HG02840 (cell line): ENCODE measurements at regions not wholly inside any gene's neighbourhood (a gene's known extent, or its start where the extent isn't known, plus 50 kb on each side); places are given as distances from the start of the nearest gene placed in this dataset.
"Not testable (repeated sequence)": the region's sequence is repeated elsewhere in the genome, so short reads cannot be mapped to it uniquely, and the experiment has no call there.

Experiments
- ATAC-seq: cut with Tn5 transposase; IDR thresholded peaks from one replicate; pipeline ENCODE4 v1.9.1; 2021; ENCODE audit warnings: mild to moderate bottlenecking, moderate library complexity, moderate number of reproducible peaks; ENCODE audit not compliant: unreplicated experiment, low FRiP score

- no peak for ATAC-seq
Measured at GRCh38 chr7:68792351-68792750, 805.9 kb upstream of the AUTS2 start.

GRCh38 chr7:68793513-68793912, 804.8 kb upstream of the AUTS2 start:
- no peak for ATAC-seq

GRCh38 chr7:68800316-68800715, 798.0 kb upstream of the AUTS2 start:
- no peak for ATAC-seq

- no peak for ATAC-seq
Measured at GRCh38 chr7:68805159-68805558, 793.1 kb upstream of the AUTS2 start.

GRCh38 chr7:68807666-68808065, 790.6 kb upstream of the AUTS2 start:
- ATAC-seq = no peak

GRCh38 chr7:68813551-68814080, 784.7 kb upstream of the AUTS2 start:
- no peak for ATAC-seq

GRCh38 chr7:68816491-68816890, 781.8 kb upstream of the AUTS2 start:
- ATAC-seq = no peak

- no peak for ATAC-seq
Measured at GRCh38 chr7:68820321-68820720, 778.0 kb upstream of the AUTS2 start.

GRCh38 chr7:68821846-68822245, 776.4 kb upstream of the AUTS2 start:
- no peak for ATAC-seq

- ATAC-seq = no peak
Measured at GRCh38 chr7:68823996-68824780, 774.1 kb upstream of the AUTS2 start.

GRCh38 chr7:68828575-68828974, 769.7 kb upstream of the AUTS2 start:
- ATAC-seq = no peak

- ATAC-seq = no peak
Measured at GRCh38 chr7:68833422-68833821, 764.9 kb upstream of the AUTS2 start.

- ATAC-seq = no peak
Measured at GRCh38 chr7:68839014-68839413, 759.3 kb upstream of the AUTS2 start.

GRCh38 chr7:68840991-68841390, 757.3 kb upstream of the AUTS2 start:
- no peak for ATAC-seq

GRCh38 chr7:68843985-68844384, 754.3 kb upstream of the AUTS2 start:
- ATAC-seq = not testable (repeated sequence)

- no peak for ATAC-seq
Measured at GRCh38 chr7:68846811-68847325, 751.4 kb upstream of the AUTS2 start.

- no peak for ATAC-seq
Measured at GRCh38 chr7:68853254-68853653, 745.0 kb upstream of the AUTS2 start.

- no peak for ATAC-seq
Measured at GRCh38 chr7:68857571-68857970, 740.7 kb upstream of the AUTS2 start.

GRCh38 chr7:68858497-68858896, 739.8 kb upstream of the AUTS2 start:
- no peak for ATAC-seq

GRCh38 chr7:68861171-68861570, 737.1 kb upstream of the AUTS2 start:
- no peak for ATAC-seq

- no peak for ATAC-seq
Measured at GRCh38 chr7:68862261-68862660, 736.0 kb upstream of the AUTS2 start.

- no peak for ATAC-seq
Measured at GRCh38 chr7:68862736-68863135, 735.5 kb upstream of the AUTS2 start.
